GM12878 (cell line): ENCODE measurements at regions not wholly inside any gene's neighbourhood (a gene's known extent, or its start where the extent isn't known, plus 50 kb on each side); places are given as distances from the start of the nearest gene placed in this dataset.

Source experiments
- ATAC-seq: fragments of 200-7000 bp; cut with Tn5 transposase; 3 replicates; pipeline ENCODE4 v1.9.1; 2020; ENCODE audit warnings: mild to moderate bottlenecking, moderate library complexity
- BruUV-seq: library from RNA; stranded (reverse); fragments of 400-500 nt; replicated peaks from 2 replicates; lab custom pipeline; 2021; lab: Mats Ljungman, UMichigan
- CTCF ChIA-PET: fragments of 300-600 bp; sonication (Branson Sonifier 250); formaldehyde crosslinking; extraction: SDS; loops from one replicate; lab custom pipeline; 2021; ENCODE audit warnings: inconsistent platforms; lab: Yijun Ruan, JAX
- POLR2A ChIA-PET: fragments of 350-600 bp; formaldehyde crosslinking; extraction: SDS; loops from one replicate; lab custom pipeline; 2021; ENCODE audit warnings: inconsistent platforms; lab: Charles Lee
- RAD21 ChIA-PET: fragments of 300-600 bp; sonication (Branson Sonifier 250); formaldehyde crosslinking; loops from one replicate; lab custom pipeline; 2023; ENCODE audit warnings: antibody characterized with exemption; ENCODE audit not compliant: unreplicated experiment; lab: Charles Lee
- SMC1A ChIA-PET: fragments of 300-600 bp; sonication (Branson Sonifier 250); formaldehyde crosslinking; loops from one replicate; lab custom pipeline; 2023; ENCODE audit not compliant: unreplicated experiment, uncharacterized antibody; lab: Charles Lee
- DNase-seq: peaks from one replicate; pipeline ENCODE4 v3.0.0-alpha.2; 2011; ENCODE audit warnings: low read depth, low spot score
- FAIRE-seq: peaks from 3 replicates; lab custom pipeline; 2011; peaks lifted over from hg19 to GRCh38; lab: Jason Lieb, UNC
- H2AFZ ChIP-seq: 2 replicates; pipeline ENCODE4 v1.6.0; 2011; ENCODE audit warnings: low read depth, low read length, control low read depth; ENCODE audit not compliant: control insufficient read depth
- H3K27ac ChIP-seq: 2 replicates; pipeline ENCODE4 v1.5.1; 2011; ENCODE audit warnings: control low read depth; ENCODE audit not compliant: control insufficient read depth, insufficient read depth
- H3K27me3 ChIP-seq, 2 experiments: replicated peaks in 1 of 2; 2 replicates each; pipeline versions ENCODE4 v1.6.0 to v1.6.1; 2011; ENCODE audit warnings: low read length in 1 of 2; ENCODE audit not compliant: control insufficient read depth in 2 of 2, insufficient read depth in 2 of 2
- H3K36me3 ChIP-seq, 2 experiments: 2 replicates each; pipeline ENCODE4 v1.5.1; 2011; ENCODE audit warnings: low read length in 1 of 2; ENCODE audit not compliant: control insufficient read depth in 2 of 2, insufficient read depth in 2 of 2
- H3K4me1 ChIP-seq: 2 replicates; pipeline ENCODE4 v1.6.1; 2011; ENCODE audit warnings: mild to moderate bottlenecking, low read length, moderate library complexity, mixed read lengths; ENCODE audit not compliant: control insufficient read depth, insufficient read depth
- H3K4me2 ChIP-seq: 2 replicates; pipeline ENCODE4 v1.6.0; 2011; ENCODE audit warnings: control low read depth; ENCODE audit not compliant: control insufficient read depth, insufficient read depth
- H3K4me3 ChIP-seq: fragments of 200-600 bp; sonication (generic); 2 replicates; pipeline ENCODE4 v1.5.1; 2016
- H3K79me2 ChIP-seq: 2 replicates; pipeline ENCODE4 v1.6.0; 2011; ENCODE audit warnings: low read length; ENCODE audit not compliant: control insufficient read depth, insufficient read depth
- H3K9ac ChIP-seq: 2 replicates; pipeline ENCODE4 v1.8.0; 2011; ENCODE audit warnings: low read length, control low read depth, mixed read lengths; ENCODE audit not compliant: control insufficient read depth, insufficient read depth
- H3K9me3 ChIP-seq: replicated peaks from 3 replicates; pipeline ENCODE4 v1.5.1; 2011; ENCODE audit warnings: mild to moderate bottlenecking, low read length; ENCODE audit not compliant: control insufficient read depth, insufficient read depth
- H4K20me1 ChIP-seq: 2 replicates; pipeline ENCODE4 v1.6.0; 2011; ENCODE audit not compliant: control insufficient read depth, insufficient read depth
- IRF4 ChIP-seq: IDR thresholded peaks from 2 replicates; pipeline ENCODE4 v1.6.1; 2011; ENCODE audit warnings: low read depth, low read length
- WGBS: methylation state at CpG from one replicate; pipeline ENCODE4 v1.1.6; 2016; ENCODE audit warnings: low lambda C conversion rate; ENCODE audit not compliant: insufficient replicate concordance, insufficient coverage; ENCODE audit errors: missing lambda C conversion rate; 5-methylcytosine and 5-hydroxymethylcytosine counted together
- in situ Hi-C: fragments of 300-500 bp; cut with MboI; formaldehyde crosslinking; loops from 9 replicates; pipeline ENCODE4 v1.14.3; 2018; ENCODE audit warnings: mixed read lengths
- intact Hi-C: fragments of 100-400 bp; cut with micrococcal nuclease; formaldehyde crosslinking; loops from one replicate; pipeline ENCODE4 v1.14.2; 2022; ENCODE audit not compliant: unreplicated experiment
- TF ChIP-seq, protein P1 (sequence below): fragments of 450-650 bp; formaldehyde crosslinking; IDR thresholded peaks from 2 replicates; pipeline ENCODE4 v1.4.0; 2020; ENCODE audit warnings: mild to moderate bottlenecking, moderate library complexity
- TF ChIP-seq, protein P2 (sequence below): IDR thresholded peaks from 2 replicates; pipeline ENCODE4 v1.6.1; 2011; ENCODE audit warnings: borderline replicate concordance, low read depth, mild to moderate bottlenecking, moderate library complexity, low read length; ENCODE audit not compliant: insufficient read depth, poor library complexity, severe bottlenecking
- TF ChIP-seq, protein P3 (sequence below): IDR thresholded peaks from 2 replicates; pipeline ENCODE4 v1.6.1; 2012; ENCODE audit warnings: mild to moderate bottlenecking, low read depth, low read length

GRCh38 chr15:54840621-54841398 is 355.9 kb downstream of the RSL24D1 start:
- Histone ChIP-seq H2AFZ (no peak overlapping the region), H3K27me3 (no peaks in the 10 kb centered on the region), H3K4me3 (no peak overlapping the region), H3K79me2 (no peaks in the 10 kb centered on the region), H3K4me2 (no peak overlapping the region), H3K36me3 (no peaks in the 10 kb centered on the region; a peak in 1 of 4 replicates), H3K27ac (no peak overlapping the region), H3K9ac (no peak overlapping the region), H3K4me1 (no peaks in the 10 kb centered on the region), H4K20me1 (no peaks in the 10 kb centered on the region), H3K9me3 (no peaks in the 10 kb centered on the region; the same call in 2 of the 3 replicates)
- TF ChIP-seq, protein P1, sequence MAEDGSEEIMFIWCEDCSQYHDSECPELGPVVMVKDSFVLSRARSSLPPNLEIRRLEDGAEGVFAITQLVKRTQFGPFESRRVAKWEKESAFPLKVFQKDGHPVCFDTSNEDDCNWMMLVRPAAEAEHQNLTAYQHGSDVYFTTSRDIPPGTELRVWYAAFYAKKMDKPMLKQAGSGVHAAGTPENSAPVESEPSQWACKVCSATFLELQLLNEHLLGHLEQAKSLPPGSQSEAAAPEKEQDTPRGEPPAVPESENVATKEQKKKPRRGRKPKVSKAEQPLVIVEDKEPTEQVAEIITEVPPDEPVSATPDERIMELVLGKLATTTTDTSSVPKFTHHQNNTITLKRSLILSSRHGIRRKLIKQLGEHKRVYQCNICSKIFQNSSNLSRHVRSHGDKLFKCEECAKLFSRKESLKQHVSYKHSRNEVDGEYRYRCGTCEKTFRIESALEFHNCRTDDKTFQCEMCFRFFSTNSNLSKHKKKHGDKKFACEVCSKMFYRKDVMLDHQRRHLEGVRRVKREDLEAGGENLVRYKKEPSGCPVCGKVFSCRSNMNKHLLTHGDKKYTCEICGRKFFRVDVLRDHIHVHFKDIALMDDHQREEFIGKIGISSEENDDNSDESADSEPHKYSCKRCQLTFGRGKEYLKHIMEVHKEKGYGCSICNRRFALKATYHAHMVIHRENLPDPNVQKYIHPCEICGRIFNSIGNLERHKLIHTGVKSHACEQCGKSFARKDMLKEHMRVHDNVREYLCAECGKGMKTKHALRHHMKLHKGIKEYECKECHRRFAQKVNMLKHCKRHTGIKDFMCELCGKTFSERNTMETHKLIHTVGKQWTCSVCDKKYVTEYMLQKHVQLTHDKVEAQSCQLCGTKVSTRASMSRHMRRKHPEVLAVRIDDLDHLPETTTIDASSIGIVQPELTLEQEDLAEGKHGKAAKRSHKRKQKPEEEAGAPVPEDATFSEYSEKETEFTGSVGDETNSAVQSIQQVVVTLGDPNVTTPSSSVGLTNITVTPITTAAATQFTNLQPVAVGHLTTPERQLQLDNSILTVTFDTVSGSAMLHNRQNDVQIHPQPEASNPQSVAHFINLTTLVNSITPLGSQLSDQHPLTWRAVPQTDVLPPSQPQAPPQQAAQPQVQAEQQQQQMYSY, result no peak
- TF ChIP-seq IRF4, result no peak
- TF ChIP-seq, protein P2, sequence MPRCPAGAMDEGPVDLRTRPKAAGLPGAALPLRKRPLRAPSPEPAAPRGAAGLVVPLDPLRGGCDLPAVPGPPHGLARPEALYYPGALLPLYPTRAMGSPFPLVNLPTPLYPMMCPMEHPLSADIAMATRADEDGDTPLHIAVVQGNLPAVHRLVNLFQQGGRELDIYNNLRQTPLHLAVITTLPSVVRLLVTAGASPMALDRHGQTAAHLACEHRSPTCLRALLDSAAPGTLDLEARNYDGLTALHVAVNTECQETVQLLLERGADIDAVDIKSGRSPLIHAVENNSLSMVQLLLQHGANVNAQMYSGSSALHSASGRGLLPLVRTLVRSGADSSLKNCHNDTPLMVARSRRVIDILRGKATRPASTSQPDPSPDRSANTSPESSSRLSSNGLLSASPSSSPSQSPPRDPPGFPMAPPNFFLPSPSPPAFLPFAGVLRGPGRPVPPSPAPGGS, result no peak
- TF ChIP-seq, protein P3, sequence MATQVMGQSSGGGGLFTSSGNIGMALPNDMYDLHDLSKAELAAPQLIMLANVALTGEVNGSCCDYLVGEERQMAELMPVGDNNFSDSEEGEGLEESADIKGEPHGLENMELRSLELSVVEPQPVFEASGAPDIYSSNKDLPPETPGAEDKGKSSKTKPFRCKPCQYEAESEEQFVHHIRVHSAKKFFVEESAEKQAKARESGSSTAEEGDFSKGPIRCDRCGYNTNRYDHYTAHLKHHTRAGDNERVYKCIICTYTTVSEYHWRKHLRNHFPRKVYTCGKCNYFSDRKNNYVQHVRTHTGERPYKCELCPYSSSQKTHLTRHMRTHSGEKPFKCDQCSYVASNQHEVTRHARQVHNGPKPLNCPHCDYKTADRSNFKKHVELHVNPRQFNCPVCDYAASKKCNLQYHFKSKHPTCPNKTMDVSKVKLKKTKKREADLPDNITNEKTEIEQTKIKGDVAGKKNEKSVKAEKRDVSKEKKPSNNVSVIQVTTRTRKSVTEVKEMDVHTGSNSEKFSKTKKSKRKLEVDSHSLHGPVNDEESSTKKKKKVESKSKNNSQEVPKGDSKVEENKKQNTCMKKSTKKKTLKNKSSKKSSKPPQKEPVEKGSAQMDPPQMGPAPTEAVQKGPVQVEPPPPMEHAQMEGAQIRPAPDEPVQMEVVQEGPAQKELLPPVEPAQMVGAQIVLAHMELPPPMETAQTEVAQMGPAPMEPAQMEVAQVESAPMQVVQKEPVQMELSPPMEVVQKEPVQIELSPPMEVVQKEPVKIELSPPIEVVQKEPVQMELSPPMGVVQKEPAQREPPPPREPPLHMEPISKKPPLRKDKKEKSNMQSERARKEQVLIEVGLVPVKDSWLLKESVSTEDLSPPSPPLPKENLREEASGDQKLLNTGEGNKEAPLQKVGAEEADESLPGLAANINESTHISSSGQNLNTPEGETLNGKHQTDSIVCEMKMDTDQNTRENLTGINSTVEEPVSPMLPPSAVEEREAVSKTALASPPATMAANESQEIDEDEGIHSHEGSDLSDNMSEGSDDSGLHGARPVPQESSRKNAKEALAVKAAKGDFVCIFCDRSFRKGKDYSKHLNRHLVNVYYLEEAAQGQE, result peak; percentile 71
- BruUV-seq, result no TSS peak
- WGBS, result 52% methylated on average over 7 of the region's 7 CpGs
- no peak for DNase-seq
- intact Hi-C loops (no loop called here), in situ Hi-C loops (no loop called here)
- no peak for ATAC-seq
- ChIA-PET POLR2A (interaction anchor here (0.6 to 0.7 kb wide), 4 partner anchors 29 to 635 kb away, joined by 3 to 4 read pairs (median 3); no protein-coding TSS in a partner anchor), CTCF (no interaction called here), SMC1A (interaction anchor here (0.6 to 1.9 kb wide), 4 partner anchors 8 to 330 kb away, joined by 3 to 5 read pairs (median 4); no protein-coding TSS in a partner anchor), RAD21 (no interaction called here)
- FAIRE-seq, result no peak
